HepG2 (cell line): ENCODE measurements at regions not wholly inside any gene's neighbourhood (a gene's known extent, or its start where the extent isn't known, plus 50 kb on each side); places are given as distances from the start of the nearest gene placed in this dataset.

ENCODE experiments used
- ATAC-seq: fragments of 200-7000 bp; cut with Tn5 transposase; 3 replicates; pipeline ENCODE4 v1.9.1; 2020; ENCODE audit warnings: mild to moderate bottlenecking, moderate library complexity
- BruUV-seq: library from RNA; stranded (reverse); fragments of 400-500 nt; replicated peaks from 2 replicates; lab custom pipeline; 2021; lab: Mats Ljungman, UMichigan
- CTCF ChIA-PET: fragments of 300-600 bp; formaldehyde crosslinking; extraction: SDS; loops from one replicate; lab custom pipeline; 2021; ENCODE audit warnings: low total read pairs, inconsistent platforms, low intra/inter-chr PET ratio; lab: Yijun Ruan, JAX
- POLR2A ChIA-PET: fragments of 350-600 bp; sonication (Branson Sonifier 250); formaldehyde crosslinking; loops from one replicate; lab custom pipeline; 2020; ENCODE audit warnings: antibody characterized with exemption, inconsistent platforms; lab: Yijun Ruan, JAX
- DNase-seq: peaks from one replicate; pipeline ENCODE4 v3.0.0-alpha.2; 2015; ENCODE audit warnings: low spot score
- FAIRE-seq: peaks from 3 replicates; lab custom pipeline; 2011; peaks lifted over from hg19 to GRCh38; lab: Jason Lieb, UNC
- H2AFZ ChIP-seq: one replicate; pipeline ENCODE4 v1.6.1; 2011; ENCODE audit warnings: low read length, inconsistent platforms
- H3K27ac ChIP-seq: fragments of 300-600 bp; 3 replicates; pipeline ENCODE4 v1.8.0; 2011; ENCODE audit warnings: mixed run types, mild to moderate bottlenecking, mixed read lengths, low read length, inconsistent platforms; ENCODE audit not compliant: insufficient read depth; ENCODE audit errors: extremely low read length
- H3K27me3 ChIP-seq, 2 experiments: fragments of 200-600 bp in 1 of 2; 2 replicates in 1 of 2; 3 replicates in 1 of 2; pipeline versions ENCODE4 v1.6.0 to v1.8.0; 2011; ENCODE audit warnings: low read length in 2 of 2, mild to moderate bottlenecking in 2 of 2, moderate library complexity in 2 of 2, inconsistent platforms in 1 of 2; ENCODE audit not compliant: insufficient read depth in 2 of 2, control insufficient read depth in 1 of 2
- H3K36me3 ChIP-seq, 2 experiments: fragments of 200-600 bp in 1 of 2; replicated peaks in 1 of 2; 2 replicates in 1 of 2; 3 replicates in 1 of 2; pipeline versions ENCODE4 v1.5.1 to v1.8.0; 2011; ENCODE audit warnings: low read length in 2 of 2, inconsistent platforms in 1 of 2; ENCODE audit not compliant: insufficient read depth in 2 of 2, control insufficient read depth in 1 of 2
- H3K4me1 ChIP-seq: 2 replicates; pipeline ENCODE4 v1.5.1; 2012; ENCODE audit warnings: low read length, inconsistent platforms; ENCODE audit not compliant: insufficient read depth
- H3K4me2 ChIP-seq: 2 replicates; pipeline ENCODE4 v1.6.0; 2011; ENCODE audit warnings: low read depth, low read length, inconsistent platforms
- H3K4me3 ChIP-seq, 3 experiments: fragments of 200-600 bp in 1 of 3; sonication (generic), shearing (Covaris generic) in 1 of 3; replicated peaks in 1 of 3; 2 replicates each; pipeline ENCODE4 v1.5.1; 2011 to 2016; ENCODE audit warnings: low read length in 3 of 3, inconsistent platforms in 2 of 3, low read depth in 2 of 3, mild to moderate bottlenecking in 2 of 3, control low read depth in 1 of 3, mixed read lengths in 1 of 3; ENCODE audit not compliant: insufficient read depth in 1 of 3
- H3K79me2 ChIP-seq: one replicate; pipeline ENCODE4 v1.6.1; 2011; ENCODE audit warnings: low read length, inconsistent platforms; ENCODE audit not compliant: insufficient read depth
- H3K9ac ChIP-seq: 2 replicates; pipeline ENCODE4 v1.6.0; 2011; ENCODE audit warnings: mild to moderate bottlenecking, low read depth, low read length, inconsistent platforms; ENCODE audit not compliant: insufficient read depth
- H3K9me3 ChIP-seq: 2 replicates; pipeline ENCODE4 v1.5.1; 2012; ENCODE audit warnings: mild to moderate bottlenecking, low read length
- H4K20me1 ChIP-seq: 2 replicates; pipeline ENCODE4 v1.6.0; 2011; ENCODE audit warnings: inconsistent platforms, mild to moderate bottlenecking, low read length, moderate library complexity; ENCODE audit not compliant: insufficient read depth
- ARID2 ChIP-seq: sonication (generic); formaldehyde crosslinking; IDR thresholded peaks from 2 replicates; pipeline ENCODE4 v1.8.1; 2022; ENCODE audit warnings: mild to moderate bottlenecking, missing genetic modification reagents, borderline replicate concordance
- HIVEP1 ChIP-seq: sonication (generic); formaldehyde crosslinking; IDR thresholded peaks from 2 replicates; pipeline ENCODE4 v1.4.0; 2020; ENCODE audit warnings: mild to moderate bottlenecking, missing genetic modification reagents
- HOXA3 ChIP-seq: sonication (generic); formaldehyde crosslinking; IDR thresholded peaks from 2 replicates; pipeline ENCODE4 v1.5.0; 2020; ENCODE audit warnings: missing genetic modification reagents
- MAFF ChIP-seq: IDR thresholded peaks from 2 replicates; pipeline ENCODE4 v1.6.1; 2011; ENCODE audit warnings: low read depth, low read length, improper control_type of control experiment
- POLR2AphosphoS5 ChIP-seq: IDR thresholded peaks from 2 replicates; pipeline ENCODE4 v1.6.1; 2012; ENCODE audit warnings: low read depth, low read length
- SMARCC2 ChIP-seq: fragments of 450-650 bp; IDR thresholded peaks from 2 replicates; pipeline ENCODE4 v1.6.1; 2017; ENCODE audit warnings: antibody characterized with exemption, mild to moderate bottlenecking
- SMARCE1 ChIP-seq: fragments of 450-650 bp; IDR thresholded peaks from 2 replicates; pipeline ENCODE4 v1.6.1; 2017; ENCODE audit warnings: borderline replicate concordance
- TGIF2 ChIP-seq: IDR thresholded peaks from 2 replicates; pipeline ENCODE4 v1.6.1; 2016; ENCODE audit warnings: control low read depth, missing compliant biosample characterization
- ZFP1 ChIP-seq: IDR thresholded peaks from 2 replicates; pipeline ENCODE4 v1.6.1; 2016
- ZNF234 ChIP-seq: sonication (generic); formaldehyde crosslinking; conservative IDR thresholded peaks from 2 replicates; pipeline ENCODE4 v1.5.1; 2020; ENCODE audit warnings: mild to moderate bottlenecking, missing genetic modification reagents
- ZNF569 ChIP-seq: sonication (generic); formaldehyde crosslinking; IDR thresholded peaks from 2 replicates; pipeline ENCODE4 v1.5.0; 2020; ENCODE audit warnings: mild to moderate bottlenecking, missing genetic modification reagents, moderate library complexity, borderline replicate concordance
- ZNF777 ChIP-seq: sonication (generic); formaldehyde crosslinking; IDR thresholded peaks from 2 replicates; pipeline ENCODE4 v1.4.0; 2020; ENCODE audit warnings: missing genetic modification reagents
- WGBS: methylation state at CpG from one replicate; pipeline ENCODE4 v1.1.6; 2017; ENCODE audit warnings: low lambda C conversion rate; 5-methylcytosine and 5-hydroxymethylcytosine counted together
- in situ Hi-C: cut with HindIII; loops from 2 replicates; pipeline ENCODE4 v1.10.0; 2017; ENCODE audit warnings: low pct_unique_long_range_greater_than_20kb; ENCODE audit not compliant: extremely low pct_ligation_motif_present
- intact Hi-C: fragments of 100-400 bp; cut with micrococcal nuclease; formaldehyde crosslinking; loops from one replicate; pipeline ENCODE4 v1.10.0; 2022; ENCODE audit not compliant: unreplicated experiment
- TF ChIP-seq, protein P1 (sequence below): sonication (generic); formaldehyde crosslinking; IDR thresholded peaks from 2 replicates; pipeline ENCODE4 v1.4.0; 2020; ENCODE audit warnings: low read depth, mild to moderate bottlenecking, missing genetic modification reagents
- TF ChIP-seq, protein P2 (sequence below): IDR thresholded peaks from 2 replicates; pipeline ENCODE4 v1.6.1; 2016; ENCODE audit warnings: mild to moderate bottlenecking, missing biosample characterization, missing genetic modification reagents
- TF ChIP-seq, protein P3 (sequence below): sonication (generic); formaldehyde crosslinking; IDR thresholded peaks from 2 replicates; pipeline ENCODE4 v1.5.0; 2020; ENCODE audit warnings: mild to moderate bottlenecking, missing genetic modification reagents
- TF ChIP-seq, protein P4 (sequence below): sonication (generic); formaldehyde crosslinking; IDR thresholded peaks from 2 replicates; pipeline ENCODE4 v1.5.0; 2020; ENCODE audit warnings: missing genetic modification reagents
- TF ChIP-seq, protein P5 (sequence below): sonication (generic); formaldehyde crosslinking; IDR thresholded peaks from 2 replicates; pipeline ENCODE4 v1.4.0; 2020; ENCODE audit warnings: missing genetic modification reagents, low read depth, mild to moderate bottlenecking, borderline replicate concordance
- TF ChIP-seq, protein P6 (sequence below): sonication (generic); formaldehyde crosslinking; IDR thresholded peaks from 2 replicates; pipeline ENCODE4 v1.4.0; 2020; ENCODE audit warnings: mild to moderate bottlenecking, missing genetic modification reagents

DNA sequence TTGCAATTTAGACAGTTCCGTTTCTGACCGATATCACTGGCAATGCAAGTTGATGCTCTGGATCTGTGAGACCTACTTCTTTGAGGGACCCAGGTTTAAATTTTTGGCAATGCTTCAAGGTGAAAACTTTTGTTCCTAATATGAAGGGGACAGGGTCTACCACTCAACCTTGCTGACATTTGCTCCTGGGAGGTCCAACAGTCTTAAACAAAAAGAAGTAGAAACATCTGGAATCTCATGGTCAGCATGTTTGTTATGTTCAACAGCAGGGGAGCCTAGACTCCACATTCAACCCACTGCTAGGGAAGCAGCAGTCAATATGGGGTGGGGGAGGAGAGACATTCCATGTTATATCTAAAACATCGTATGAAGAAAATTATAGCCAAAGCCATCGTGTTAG, 196.4 kb downstream of the SIM1 start (continued):
- TF ChIP-seq HOXA3: no peak
- TF ChIP-seq, protein P1, sequence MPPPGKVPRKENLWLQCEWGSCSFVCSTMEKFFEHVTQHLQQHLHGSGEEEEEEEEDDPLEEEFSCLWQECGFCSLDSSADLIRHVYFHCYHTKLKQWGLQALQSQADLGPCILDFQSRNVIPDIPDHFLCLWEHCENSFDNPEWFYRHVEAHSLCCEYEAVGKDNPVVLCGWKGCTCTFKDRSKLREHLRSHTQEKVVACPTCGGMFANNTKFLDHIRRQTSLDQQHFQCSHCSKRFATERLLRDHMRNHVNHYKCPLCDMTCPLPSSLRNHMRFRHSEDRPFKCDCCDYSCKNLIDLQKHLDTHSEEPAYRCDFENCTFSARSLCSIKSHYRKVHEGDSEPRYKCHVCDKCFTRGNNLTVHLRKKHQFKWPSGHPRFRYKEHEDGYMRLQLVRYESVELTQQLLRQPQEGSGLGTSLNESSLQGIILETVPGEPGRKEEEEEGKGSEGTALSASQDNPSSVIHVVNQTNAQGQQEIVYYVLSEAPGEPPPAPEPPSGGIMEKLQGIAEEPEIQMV (CRISPR knock-in tag): no peak
- no peak for TF ChIP-seq ARID2 (CRISPR knock-in tag)
- TF ChIP-seq, protein P2, sequence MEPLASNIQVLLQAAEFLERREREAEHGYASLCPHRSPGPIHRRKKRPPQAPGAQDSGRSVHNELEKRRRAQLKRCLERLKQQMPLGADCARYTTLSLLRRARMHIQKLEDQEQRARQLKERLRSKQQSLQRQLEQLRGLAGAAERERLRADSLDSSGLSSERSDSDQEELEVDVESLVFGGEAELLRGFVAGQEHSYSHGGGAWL (CRISPR knock-in tag): no peak

DNA sequence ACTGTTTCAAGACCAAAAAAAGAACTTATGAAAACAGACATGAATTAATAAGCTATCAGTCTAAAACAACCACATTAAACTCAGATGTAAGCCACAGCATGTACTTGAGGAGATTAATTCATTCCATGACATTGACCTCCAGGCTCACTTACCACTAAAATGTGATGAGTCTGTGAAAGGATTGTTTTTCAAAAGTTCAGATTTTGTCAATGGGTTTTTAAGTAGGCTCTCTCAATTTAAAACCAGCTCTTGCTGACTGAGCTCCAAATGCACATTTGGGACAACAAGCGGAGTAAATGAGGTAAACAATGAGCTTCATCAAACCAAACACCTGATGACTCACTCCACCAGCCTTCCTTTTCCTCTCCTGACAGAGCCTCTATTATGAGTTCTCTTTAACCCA, 197.0 kb downstream of the SIM1 start:
- intact Hi-C loops: no loop called here
- ChIA-PET CTCF (no interaction called here), POLR2A (no interaction called here)
- no peak overlapping the region for H3K4me3 ChIP-seq
- H3K27me3 ChIP-seq: no peaks in the 10 kb centered on the region
- no peaks in the 10 kb centered on the region for H4K20me1 ChIP-seq
- in situ Hi-C loops: no loop called here
- 6% methylated on average over 1 of the region's 1 CpG for WGBS
- no peak overlapping the region for H3K27ac ChIP-seq
- H3K9ac ChIP-seq: no peak overlapping the region
- no peaks in the 10 kb centered on the region for H3K9me3 ChIP-seq
- H3K36me3 ChIP-seq: no peaks in the 10 kb centered on the region
- no peak for DNase-seq
- no peaks in the 10 kb centered on the region for H3K4me1 ChIP-seq
- no peak overlapping the region for H2AFZ ChIP-seq
- H3K4me2 ChIP-seq: no peak overlapping the region
- no peak for FAIRE-seq
- ATAC-seq: no peak
- no TSS peak for BruUV-seq
- no peaks in the 10 kb centered on the region for H3K79me2 ChIP-seq
- TF ChIP-seq ZFP1 (CRISPR knock-in tag): no peak
- no peak for TF ChIP-seq MAFF
- no peak for TF ChIP-seq ZNF569 (CRISPR knock-in tag)
- TF ChIP-seq, protein P3, sequence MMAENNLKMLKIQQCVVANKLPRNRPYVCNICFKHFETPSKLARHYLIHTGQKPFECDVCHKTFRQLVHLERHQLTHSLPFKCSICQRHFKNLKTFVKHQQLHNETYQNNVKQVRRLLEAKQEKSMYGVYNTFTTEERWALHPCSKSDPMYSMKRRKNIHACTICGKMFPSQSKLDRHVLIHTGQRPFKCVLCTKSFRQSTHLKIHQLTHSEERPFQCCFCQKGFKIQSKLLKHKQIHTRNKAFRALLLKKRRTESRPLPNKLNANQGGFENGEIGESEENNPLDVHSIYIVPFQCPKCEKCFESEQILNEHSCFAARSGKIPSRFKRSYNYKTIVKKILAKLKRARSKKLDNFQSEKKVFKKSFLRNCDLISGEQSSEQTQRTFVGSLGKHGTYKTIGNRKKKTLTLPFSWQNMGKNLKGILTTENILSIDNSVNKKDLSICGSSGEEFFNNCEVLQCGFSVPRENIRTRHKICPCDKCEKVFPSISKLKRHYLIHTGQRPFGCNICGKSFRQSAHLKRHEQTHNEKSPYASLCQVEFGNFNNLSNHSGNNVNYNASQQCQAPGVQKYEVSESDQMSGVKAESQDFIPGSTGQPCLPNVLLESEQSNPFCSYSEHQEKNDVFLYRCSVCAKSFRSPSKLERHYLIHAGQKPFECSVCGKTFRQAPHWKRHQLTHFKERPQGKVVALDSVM (CRISPR knock-in tag): no peak
- no peak for TF ChIP-seq TGIF2
- TF ChIP-seq HIVEP1 (CRISPR knock-in tag): no peak
- TF ChIP-seq POLR2AphosphoS5: no peak
- TF ChIP-seq, protein P4, sequence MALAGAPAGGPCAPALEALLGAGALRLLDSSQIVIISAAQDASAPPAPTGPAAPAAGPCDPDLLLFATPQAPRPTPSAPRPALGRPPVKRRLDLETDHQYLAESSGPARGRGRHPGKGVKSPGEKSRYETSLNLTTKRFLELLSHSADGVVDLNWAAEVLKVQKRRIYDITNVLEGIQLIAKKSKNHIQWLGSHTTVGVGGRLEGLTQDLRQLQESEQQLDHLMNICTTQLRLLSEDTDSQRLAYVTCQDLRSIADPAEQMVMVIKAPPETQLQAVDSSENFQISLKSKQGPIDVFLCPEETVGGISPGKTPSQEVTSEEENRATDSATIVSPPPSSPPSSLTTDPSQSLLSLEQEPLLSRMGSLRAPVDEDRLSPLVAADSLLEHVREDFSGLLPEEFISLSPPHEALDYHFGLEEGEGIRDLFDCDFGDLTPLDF (CRISPR knock-in tag): no peak
- no peak for TF ChIP-seq ZNF234 (CRISPR knock-in tag)
- TF ChIP-seq SMARCE1: no peak
- TF ChIP-seq, protein P5, sequence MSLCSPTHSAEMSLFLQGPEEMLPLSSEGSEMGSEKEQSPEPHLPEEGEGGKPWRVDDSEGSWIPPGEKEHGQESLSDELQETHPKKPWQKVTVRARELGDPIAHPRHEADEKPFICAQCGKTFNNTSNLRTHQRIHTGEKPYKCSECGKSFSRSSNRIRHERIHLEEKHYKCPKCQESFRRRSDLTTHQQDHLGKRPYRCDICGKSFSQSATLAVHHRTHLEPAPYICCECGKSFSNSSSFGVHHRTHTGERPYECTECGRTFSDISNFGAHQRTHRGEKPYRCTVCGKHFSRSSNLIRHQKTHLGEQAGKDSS (CRISPR knock-in tag): no peak
- TF ChIP-seq, protein P6, sequence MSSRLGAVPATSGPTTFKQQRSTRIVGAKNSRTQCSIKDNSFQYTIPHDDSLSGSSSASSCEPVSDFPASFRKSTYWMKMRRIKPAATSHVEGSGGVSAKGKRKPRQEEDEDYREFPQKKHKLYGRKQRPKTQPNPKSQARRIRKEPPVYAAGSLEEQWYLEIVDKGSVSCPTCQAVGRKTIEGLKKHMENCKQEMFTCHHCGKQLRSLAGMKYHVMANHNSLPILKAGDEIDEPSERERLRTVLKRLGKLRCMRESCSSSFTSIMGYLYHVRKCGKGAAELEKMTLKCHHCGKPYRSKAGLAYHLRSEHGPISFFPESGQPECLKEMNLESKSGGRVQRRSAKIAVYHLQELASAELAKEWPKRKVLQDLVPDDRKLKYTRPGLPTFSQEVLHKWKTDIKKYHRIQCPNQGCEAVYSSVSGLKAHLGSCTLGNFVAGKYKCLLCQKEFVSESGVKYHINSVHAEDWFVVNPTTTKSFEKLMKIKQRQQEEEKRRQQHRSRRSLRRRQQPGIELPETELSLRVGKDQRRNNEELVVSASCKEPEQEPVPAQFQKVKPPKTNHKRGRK (CRISPR knock-in tag): no peak
- no peak for TF ChIP-seq ZNF777 (CRISPR knock-in tag)
- no peak for TF ChIP-seq SMARCC2
